Right lobe of liver (tissue), 6 donors: ENCODE measurements at regions not wholly inside any gene's neighbourhood (a gene's known extent, or its start where the extent isn't known, plus 50 kb on each side); places are given as distances from the start of the nearest gene placed in this dataset.
A peak's percentile ranks its signal among the peaks of the same experiment; 100 is the strongest.

ENCODE experiments used
- ATAC-seq, 4 donors: fragments of 200-7000 bp; cut with Tn5 transposase; one replicate each; pipeline ENCODE4 v1.9.1; 2020; ENCODE audit warnings: mild to moderate bottlenecking in 4 of 4, moderate library complexity in 4 of 4
- DNase-seq, 3 donors: peaks; one replicate each; pipeline ENCODE4 v3.0.0-alpha.2; 2020
- H3K27ac ChIP-seq, 3 donors: fragments of 200-600 bp; one replicate each; pipeline ENCODE4 v1.8.0; 2022
- H3K27me3 ChIP-seq, 2 donors: fragments of 200-600 bp; one replicate each; pipeline ENCODE4 v1.8.0; 2022
- H3K36me3 ChIP-seq, 4 donors: fragments of 200-600 bp; sonication (generic) in 1 of 4; one replicate each; pipeline versions ENCODE4 v1.5.1 to v1.8.0; 2017 to 2022; ENCODE audit warnings: control low read depth in 1 of 4
- H3K4me1 ChIP-seq, 4 donors: fragments of 200-600 bp; sonication (generic) in 1 of 4; one replicate each; pipeline versions ENCODE4 v1.5.1 to v1.8.0; 2017 to 2022; ENCODE audit warnings: control low read depth in 1 of 4
- H3K4me3 ChIP-seq, 3 donors: fragments of 200-600 bp; one replicate each; pipeline ENCODE4 v1.8.0; 2022
- H3K9me3 ChIP-seq, 4 donors: fragments of 200-600 bp; sonication (generic) in 1 of 4; one replicate each; pipeline versions ENCODE4 v1.5.1 to v1.8.0; 2017 to 2022; ENCODE audit warnings: control low read depth in 1 of 4
- CTCF ChIP-seq, 4 donors: fragments of 200-600 bp in 3 of 4; fragments of 450-650 bp in 1 of 4; IDR thresholded peaks; one replicate each; pipeline versions ENCODE4 v1.5.1 to v1.8.0; 2016 to 2022; ENCODE audit warnings: antibody characterized with exemption in 4 of 4, mild to moderate bottlenecking in 2 of 4
- POLR2A ChIP-seq: fragments of 450-650 bp; IDR thresholded peaks from one replicate; pipeline ENCODE4 v1.6.1; 2017; ENCODE audit warnings: antibody characterized with exemption, mild to moderate bottlenecking
- WGBS: methylation state at CpG from one replicate; pipeline ENCODE4 v1.1.6; 2018; ENCODE audit warnings: low coverage, low lambda C conversion rate; ENCODE audit not compliant: insufficient coverage; ENCODE audit errors: missing lambda C conversion rate; 5-methylcytosine and 5-hydroxymethylcytosine counted together
- intact Hi-C, 2 donors: fragments of 100-400 bp; cut with DNase I; formaldehyde crosslinking; loops; one replicate each; pipeline versions ENCODE4 v1.11.2 to v1.14.1; 2022
- donor health status: DM: no; HTN: yes; CAD: no.
- donor health status: DM: no; HTN: no; CAD: no.
- donor health status: DM: no; HTN: no; CAD: no.
- donor health status: DM: no; HTN: yes; CAD: no.
- donor health status: DM: no; HTN: yes; CAD: no.

GRCh38 chr14:104322531-104323366, 184.4 kb downstream of the KIF26A start:
- intact Hi-C loops = no loop called here
- DNase-seq (peak in 2 of 3 donors; percentile 31 to 44), ATAC-seq (no peak)
- 71% methylated on average over 17 of the region's 28 CpGs for WGBS
- Histone ChIP-seq H3K36me3 (no peaks in the 10 kb centered on the region), H3K27me3 (no peaks in the 10 kb centered on the region), H3K4me1 (no peaks in the 10 kb centered on the region), H3K9me3 (no peaks in the 10 kb centered on the region), H3K4me3 (no peak overlapping the region), H3K27ac (no peak overlapping the region)
- TF ChIP-seq CTCF (IDR thresholded peaks at IDR 0.05) = no peak
- no peak for TF ChIP-seq POLR2A

GRCh38 chr14:104323551-104324175, 185.3 kb downstream of the KIF26A start:
- intact Hi-C loops = no loop called here
- no peaks in the 10 kb centered on the region for H3K9me3 ChIP-seq
- no peaks in the 10 kb centered on the region for H3K27me3 ChIP-seq
- no peak for TF ChIP-seq POLR2A
- no peak for TF ChIP-seq CTCF (IDR thresholded peaks at IDR 0.05)
- no peak for ATAC-seq
- DNase-seq = peak in 1 of 3 donors; percentile 36
- no peaks in the 10 kb centered on the region for H3K36me3 ChIP-seq
- H3K4me3 ChIP-seq = no peak overlapping the region
- WGBS = 68% methylated on average over 4 of the region's 15 CpGs
- H3K4me1 ChIP-seq = no peaks in the 10 kb centered on the region
- H3K27ac ChIP-seq = no peak overlapping the region

- ATAC-seq = no peak
- Histone ChIP-seq H3K4me1 (no peaks in the 10 kb centered on the region), H3K27ac (no peak overlapping the region), H3K4me3 (no peak overlapping the region), H3K27me3 (no peaks in the 10 kb centered on the region), H3K9me3 (no peaks in the 10 kb centered on the region), H3K36me3 (no peaks in the 10 kb centered on the region)
- intact Hi-C loops = no loop called here
- DNase-seq = no peak
- TF ChIP-seq POLR2A (no peak), CTCF (IDR thresholded peaks at IDR 0.05) (no peak)
- WGBS = 59% methylated on average over 2 of the region's 10 CpGs
Observed at GRCh38 chr14:104326848-104327247, 188.5 kb downstream of the KIF26A start.

GRCh38 chr14:104328607-104329006, 190.2 kb downstream of the KIF26A start:
- Histone ChIP-seq H3K27me3 (no peaks in the 10 kb centered on the region), H3K4me1 (no peaks in the 10 kb centered on the region), H3K9me3 (no peaks in the 10 kb centered on the region), H3K27ac (no peak overlapping the region), H3K36me3 (no peaks in the 10 kb centered on the region), H3K4me3 (no peak overlapping the region)
- no peak for DNase-seq
- intact Hi-C loops = no loop called here
- no peak for ATAC-seq
- TF ChIP-seq CTCF (IDR thresholded peaks at IDR 0.05) (no peak), POLR2A (no peak)
- 37% methylated on average over 2 of the region's 5 CpGs for WGBS
